ENCODE measurements at regions not wholly inside any gene's neighbourhood (a gene's known extent, or its start where the extent isn't known, plus 50 kb on each side); places are given as distances from the start of the nearest gene placed in this dataset.

DNA sequence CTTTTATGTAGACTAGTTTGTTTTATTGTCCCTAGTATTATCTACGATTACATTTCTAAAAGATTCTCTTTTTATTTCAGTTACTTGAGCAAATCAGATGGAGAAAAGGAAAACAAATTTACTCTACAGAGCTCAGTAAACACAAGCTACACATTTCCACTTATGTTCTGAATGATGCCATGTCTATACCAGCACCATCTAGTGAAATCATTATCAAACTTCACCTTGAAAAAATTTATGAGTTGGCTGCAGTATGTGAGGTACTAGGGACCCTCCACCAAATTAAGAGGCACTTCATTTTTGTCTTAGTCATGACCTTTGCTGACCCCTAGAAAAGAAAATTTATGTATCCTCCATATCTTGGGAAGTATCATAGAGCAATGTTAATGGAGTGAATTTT lies 827.4 kb downstream of the SI start:
- DNase-seq (ENCODE audit: low read depth) = no peak
- no peak for TF ChIP-seq CTCF (IDR thresholded peaks at IDR 0.05; ENCODE audit: control insufficient read depth, insufficient read depth, low read depth, low read length, missing control alignments)

DNA sequence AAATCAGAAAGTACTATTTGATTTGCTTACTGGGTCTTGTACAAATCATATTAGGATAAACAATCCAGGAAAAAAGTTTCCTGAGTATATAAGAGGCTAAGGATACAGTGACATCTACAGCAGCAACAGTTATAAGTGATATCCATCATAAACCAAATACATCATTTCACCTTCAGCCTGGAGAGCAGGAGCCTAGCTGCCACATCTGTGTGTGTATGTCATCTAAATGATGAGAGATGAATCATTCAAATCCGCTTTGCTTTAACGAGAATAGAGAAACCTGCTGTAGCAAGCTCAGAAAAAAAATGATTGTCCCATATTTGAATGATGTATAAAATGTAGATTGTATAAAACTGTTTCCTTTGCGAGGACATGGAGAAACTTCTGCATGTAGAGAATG lies 841.4 kb downstream of the SI start:
- no peak for TF ChIP-seq CTCF (IDR thresholded peaks at IDR 0.05; ENCODE audit: control insufficient read depth, insufficient read depth, low read depth, low read length, missing control alignments)
- no peak for DNase-seq (ENCODE audit: low read depth)
- no peak overlapping the region for H3K4me3 ChIP-seq (ENCODE audit: control insufficient read depth, low read depth, low read length)

More for the DNA sequence above, 827.4 kb downstream of the SI start:
- no peak overlapping the region for H3K4me3 ChIP-seq (ENCODE audit: control insufficient read depth, low read depth, low read length)

DNA sequence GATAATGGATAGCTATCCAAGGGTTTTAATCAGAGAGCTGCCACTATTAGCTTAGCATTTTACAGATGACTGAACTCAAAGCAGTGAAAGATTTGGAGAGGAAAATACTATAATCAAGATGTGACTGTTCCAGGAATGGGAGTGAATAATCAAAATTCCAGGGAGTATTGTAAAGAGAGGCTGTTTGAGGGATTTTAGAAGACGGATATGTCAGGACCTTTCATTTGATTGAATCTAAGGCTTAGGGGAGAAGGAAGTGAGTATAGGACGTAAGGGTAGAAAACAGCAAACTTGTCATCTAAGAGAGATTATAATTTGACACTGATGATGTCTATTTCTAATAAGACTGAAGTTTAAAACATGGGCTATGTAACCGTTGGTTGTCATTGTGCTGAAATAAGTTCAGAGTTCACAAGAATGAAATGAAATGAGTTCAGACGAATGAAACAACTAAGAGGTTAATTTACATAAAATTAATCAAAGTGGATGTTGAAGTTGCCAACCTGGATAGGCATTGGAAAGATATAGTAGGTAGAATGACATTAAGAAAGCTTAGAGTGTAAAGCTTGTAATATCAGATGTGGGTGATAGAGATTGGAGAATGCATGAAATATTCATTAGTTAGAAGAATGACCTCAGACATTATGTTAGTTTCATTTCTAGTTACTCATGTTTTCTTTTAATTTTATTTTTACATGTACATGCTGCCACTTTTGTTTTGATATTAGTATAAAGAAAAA lies 842.8 kb downstream of the SI start:
- no peak for DNase-seq (ENCODE audit: low read depth)
- TF ChIP-seq CTCF (IDR thresholded peaks at IDR 0.05; ENCODE audit: control insufficient read depth, insufficient read depth, low read depth, low read length, missing control alignments) = no peak
- H3K4me3 ChIP-seq (ENCODE audit: control insufficient read depth, low read depth, low read length) = no peak overlapping the region

- no peak overlapping the region for H3K4me3 ChIP-seq (ENCODE audit: control insufficient read depth, low read depth, low read length)
- DNase-seq (ENCODE audit: low read depth) = no peak
Measured at GRCh38 chr3:164233951-164234350, 844.3 kb downstream of the SI start.

DNA sequence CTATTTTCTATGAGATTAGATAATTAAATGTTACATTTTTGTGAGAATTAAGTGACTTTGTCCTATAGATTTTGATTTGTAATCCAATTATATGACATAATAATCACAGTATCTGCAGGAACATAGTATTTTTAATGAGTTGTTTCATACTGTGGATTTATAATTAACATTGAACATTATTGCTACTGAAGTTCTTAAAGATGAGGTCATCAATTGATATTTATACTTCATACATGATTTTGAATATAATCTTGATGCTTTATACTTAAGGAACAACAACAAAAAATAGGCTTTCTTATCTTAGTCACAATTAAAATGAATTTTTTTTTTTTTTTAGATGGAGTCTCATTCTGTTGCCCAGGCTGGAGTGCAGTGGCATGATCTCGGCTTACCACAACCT lies 846.6 kb downstream of the SI start:
- TF ChIP-seq CTCF (IDR thresholded peaks at IDR 0.05; ENCODE audit: control insufficient read depth, insufficient read depth, low read depth, low read length, missing control alignments) = no peak
- H3K4me3 ChIP-seq (ENCODE audit: control insufficient read depth, low read depth, low read length) = no peak overlapping the region
- no peak for DNase-seq (ENCODE audit: low read depth)

More at GRCh38 chr3:164233951-164234350, 844.3 kb downstream of the SI start:
- no peak for TF ChIP-seq CTCF (IDR thresholded peaks at IDR 0.05; ENCODE audit: control insufficient read depth, insufficient read depth, low read depth, low read length, missing control alignments)

GRCh38 chr3:164230385-164231094 lies 847.8 kb downstream of the SI start:
- no peak overlapping the region for H3K4me3 ChIP-seq (ENCODE audit: control insufficient read depth, low read depth, low read length)
- no peak for DNase-seq (ENCODE audit: low read depth)

More at GRCh38 chr3:164230385-164231094, 847.8 kb downstream of the SI start:
- TF ChIP-seq CTCF (IDR thresholded peaks at IDR 0.05; ENCODE audit: control insufficient read depth, insufficient read depth, low read depth, low read length, missing control alignments) = no peak
